Stimulated activated naive CD4-positive, alpha-beta T cell treated with Interleukin-2 at 50 U/mL for 16 hours (primary cell): ENCODE measurements at regions not wholly inside any gene's neighbourhood (a gene's known extent, or its start where the extent isn't known, plus 50 kb on each side); places are given as distances from the start of the nearest gene placed in this dataset.
"Not testable (repeated sequence)": the region's sequence is repeated elsewhere in the genome, so short reads cannot be mapped to it uniquely, and the experiment has no call there.

ENCODE experiments used
- DNase-seq: peaks from one replicate; lab custom pipeline; 2025; lab: John Stamatoyannopoulos, UW

DNA sequence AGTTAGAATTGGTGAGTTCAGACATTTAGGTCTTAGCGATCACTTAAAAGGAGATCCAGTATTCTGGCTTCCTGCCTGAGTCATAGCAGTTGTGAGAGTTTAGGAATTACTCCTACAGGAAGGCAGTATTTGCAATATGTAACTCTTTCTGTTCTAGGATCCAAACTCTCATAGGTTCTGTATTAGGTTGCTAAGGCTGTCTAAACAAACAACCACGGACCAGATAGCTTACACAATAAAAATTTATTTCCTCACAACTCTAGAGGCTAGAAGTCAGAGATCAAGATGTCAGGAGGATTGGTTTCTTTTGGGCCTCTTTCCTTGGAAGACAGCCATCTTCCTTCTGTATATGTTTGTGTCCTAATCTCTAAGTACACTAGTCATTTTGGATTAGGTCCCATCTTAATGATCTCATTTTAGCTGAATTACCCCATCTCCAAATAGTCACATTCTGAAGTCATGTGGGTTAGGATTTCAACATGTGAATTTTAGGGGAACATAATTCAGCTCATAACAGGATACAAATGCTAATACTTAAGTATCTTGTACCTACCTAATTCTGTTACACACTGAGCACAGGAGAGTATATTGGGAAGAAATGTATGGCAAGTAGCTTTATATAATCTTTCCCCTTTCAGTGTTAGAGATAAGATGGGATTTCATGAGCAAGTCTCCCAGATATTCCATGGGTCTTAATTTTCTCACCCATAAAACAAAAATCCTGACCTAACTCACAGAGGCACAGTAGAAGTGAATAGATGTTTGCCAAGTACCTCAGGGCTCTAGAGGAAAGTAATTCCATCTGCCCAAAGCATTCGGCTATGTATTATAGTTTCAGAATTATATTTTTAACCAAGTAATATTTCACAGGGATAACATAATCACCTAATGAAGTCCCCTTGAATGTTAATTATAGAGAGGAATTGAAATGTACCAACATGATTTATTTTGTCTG is 144.4 kb downstream of the PTBP2 start:
- DNase-seq: no peak

DNA sequence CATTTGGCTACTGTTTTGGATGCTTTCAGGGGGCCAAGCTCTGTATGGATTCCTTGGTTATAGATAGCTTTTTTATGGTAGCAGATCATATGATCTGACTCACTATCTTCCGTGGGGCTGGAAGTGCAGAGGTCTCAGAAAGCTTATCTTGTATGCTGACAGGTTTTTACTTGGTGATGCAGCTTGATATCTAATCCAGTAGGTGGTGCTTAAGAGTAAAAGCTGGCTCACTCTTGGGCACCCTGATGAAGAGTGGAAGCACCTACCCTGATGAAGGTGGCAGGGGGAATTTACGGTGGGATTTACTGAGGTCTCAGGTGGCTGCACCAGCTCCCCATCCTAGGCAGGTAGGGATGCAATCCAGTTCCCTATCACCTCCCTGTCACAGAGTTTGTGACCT is 151.2 kb downstream of the PTBP2 start:
- DNase-seq: no peak

- DNase-seq: no peak
Observed at GRCh38 chr1:96878640-96879039, 157.1 kb downstream of the PTBP2 start.

- DNase-seq: no peak
Observed at GRCh38 chr1:96880626-96881025, 159.0 kb downstream of the PTBP2 start.

DNA sequence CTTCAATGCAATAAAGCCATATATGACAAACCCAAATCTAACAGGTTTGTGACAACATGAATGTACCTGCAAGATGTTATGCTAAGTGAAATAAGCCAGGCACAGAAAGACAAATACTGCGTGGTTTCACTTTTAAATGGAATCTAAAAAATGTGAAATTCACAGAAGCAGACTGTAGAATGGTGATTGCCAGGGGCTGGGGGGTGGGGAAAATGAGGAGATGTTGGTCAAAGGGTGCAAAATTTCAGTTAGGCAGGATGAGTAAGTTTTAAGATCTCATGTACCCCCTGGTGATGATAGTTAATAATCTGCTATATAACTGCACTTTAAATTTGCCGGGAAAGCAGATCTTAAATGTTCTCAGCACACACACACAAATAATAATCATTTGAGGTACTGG is 160.5 kb downstream of the PTBP2 start:
- DNase-seq: no peak

GRCh38 chr1:96886474-96886873 is 164.9 kb downstream of the PTBP2 start:
- no peak for DNase-seq

- no peak for DNase-seq
Observed at GRCh38 chr1:96887501-96887900, 165.9 kb downstream of the PTBP2 start.

GRCh38 chr1:96901783-96902363 is 180.3 kb downstream of the PTBP2 start:
- no peak for DNase-seq

GRCh38 chr1:96912248-96912647 is 190.7 kb downstream of the PTBP2 start:
- no peak for DNase-seq

DNA sequence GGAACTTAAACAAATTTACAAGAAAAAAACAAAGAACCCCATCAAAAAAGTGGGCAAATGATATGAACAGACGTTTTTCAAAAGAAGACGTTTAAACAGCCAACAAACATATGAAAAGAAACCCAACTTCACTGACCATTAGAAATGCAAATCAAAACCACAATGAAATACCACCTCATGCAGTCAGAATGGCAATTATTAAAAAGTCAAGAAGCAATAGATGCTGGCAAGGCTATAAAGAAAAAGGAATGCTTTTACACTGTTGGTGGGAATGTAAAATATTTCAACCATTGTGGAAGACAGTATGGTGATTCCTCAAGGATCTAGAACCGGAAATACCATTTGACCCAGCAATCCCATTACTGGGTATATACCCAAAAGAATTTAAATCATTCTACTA is 194.1 kb downstream of the PTBP2 start:
- not testable (repeated sequence) for DNase-seq

DNA sequence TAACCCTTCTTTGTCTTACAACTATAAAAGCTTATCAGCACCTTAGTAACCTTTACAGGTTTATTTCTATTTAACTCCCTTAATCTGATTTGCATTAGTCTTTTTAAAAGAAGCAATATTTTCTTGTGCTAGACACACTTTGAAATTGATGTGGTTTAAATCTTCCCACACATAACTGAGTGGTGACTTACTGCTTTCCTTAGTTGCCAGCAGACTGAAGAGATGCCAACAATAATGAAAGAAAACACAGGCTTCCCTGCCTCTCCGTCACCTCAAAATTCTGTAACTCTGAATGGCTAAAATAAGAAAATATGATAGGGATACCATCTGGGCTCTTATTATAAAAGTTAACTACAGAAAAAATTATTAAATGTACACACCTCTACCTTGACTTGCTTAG is 196.8 kb downstream of the PTBP2 start:
- no peak for DNase-seq

DNA sequence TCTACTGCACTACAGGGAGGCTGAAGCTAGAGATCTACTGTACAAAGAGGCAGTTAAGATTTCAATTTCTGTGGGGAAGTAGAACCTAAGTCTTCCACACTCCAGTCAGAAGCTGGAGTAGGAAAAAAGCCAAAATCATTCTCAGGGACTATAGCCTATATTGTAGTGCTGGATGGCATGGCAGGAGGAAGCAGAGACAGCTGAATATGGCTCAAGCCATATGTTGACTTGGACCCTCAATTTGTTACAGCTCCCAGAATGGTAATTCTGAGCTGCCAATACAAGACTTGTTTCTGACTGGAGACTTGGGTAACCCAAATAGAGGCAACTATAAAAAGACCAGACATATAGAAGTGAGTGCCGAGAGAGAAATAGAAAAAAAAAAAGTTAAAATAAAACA is 200.6 kb downstream of the PTBP2 start:
- DNase-seq: no peak

DNA sequence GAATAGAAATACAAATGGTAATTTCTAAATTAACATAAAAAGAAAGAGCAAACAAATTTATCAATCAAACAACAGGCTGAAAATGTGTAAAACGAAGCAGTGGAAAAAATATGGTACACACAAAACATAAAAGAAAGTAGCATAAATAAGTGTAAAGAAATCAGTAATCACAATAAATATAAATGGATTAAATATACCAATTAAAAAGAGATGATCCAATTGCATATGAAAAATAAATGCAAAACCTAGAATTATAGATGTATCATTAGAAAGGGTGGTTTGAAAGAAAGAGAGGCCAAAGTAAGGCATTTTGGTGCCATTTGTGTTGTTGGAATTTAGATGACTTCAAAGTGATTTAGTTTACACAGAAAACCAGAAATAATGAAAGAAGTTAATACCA is 202.2 kb downstream of the PTBP2 start:
- DNase-seq: no peak

DNA sequence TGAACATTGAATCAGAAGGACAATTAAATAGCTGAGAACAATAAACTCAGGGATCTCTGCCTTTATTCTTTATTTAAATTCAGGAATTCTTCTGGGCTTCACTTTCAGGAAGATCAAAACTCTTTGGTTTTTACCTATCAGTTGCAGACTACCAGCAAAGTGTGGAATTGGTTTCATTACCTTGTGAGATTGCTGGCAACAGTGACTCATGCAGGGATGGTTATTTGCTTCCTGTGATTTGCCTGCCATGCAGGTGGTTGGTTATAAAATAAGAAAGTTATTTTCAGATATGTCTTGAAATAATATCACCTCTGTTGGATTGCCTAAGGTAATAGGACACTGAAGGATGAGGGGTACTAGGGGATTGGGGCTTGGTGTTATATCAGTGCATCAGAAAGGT is 204.6 kb downstream of the PTBP2 start:
- DNase-seq: no peak

DNA sequence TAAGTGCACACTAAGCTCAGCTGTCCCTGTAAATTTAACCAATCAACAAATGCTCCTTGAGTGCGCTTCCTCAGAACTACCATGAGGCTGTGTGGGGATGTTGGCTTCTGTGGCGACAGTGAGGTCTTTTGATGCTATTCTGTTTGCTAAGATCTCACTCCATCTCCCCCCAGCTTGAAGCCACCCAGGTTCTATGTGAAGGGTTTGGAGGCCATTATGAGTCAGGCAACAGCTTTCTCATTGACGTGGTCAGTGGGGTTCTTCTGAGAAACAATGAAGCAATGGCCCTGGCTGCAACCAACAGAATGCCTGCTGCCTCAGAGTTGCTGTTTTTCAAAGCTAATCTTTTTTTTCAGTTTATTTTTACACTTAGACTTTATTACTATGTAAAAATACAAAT is 205.5 kb downstream of the PTBP2 start:
- no peak for DNase-seq

GRCh38 chr1:96931136-96931535 is 209.6 kb downstream of the PTBP2 start:
- no peak for DNase-seq

- no peak for DNase-seq
Observed at GRCh38 chr1:96934282-96934681, 212.7 kb downstream of the PTBP2 start.

DNA sequence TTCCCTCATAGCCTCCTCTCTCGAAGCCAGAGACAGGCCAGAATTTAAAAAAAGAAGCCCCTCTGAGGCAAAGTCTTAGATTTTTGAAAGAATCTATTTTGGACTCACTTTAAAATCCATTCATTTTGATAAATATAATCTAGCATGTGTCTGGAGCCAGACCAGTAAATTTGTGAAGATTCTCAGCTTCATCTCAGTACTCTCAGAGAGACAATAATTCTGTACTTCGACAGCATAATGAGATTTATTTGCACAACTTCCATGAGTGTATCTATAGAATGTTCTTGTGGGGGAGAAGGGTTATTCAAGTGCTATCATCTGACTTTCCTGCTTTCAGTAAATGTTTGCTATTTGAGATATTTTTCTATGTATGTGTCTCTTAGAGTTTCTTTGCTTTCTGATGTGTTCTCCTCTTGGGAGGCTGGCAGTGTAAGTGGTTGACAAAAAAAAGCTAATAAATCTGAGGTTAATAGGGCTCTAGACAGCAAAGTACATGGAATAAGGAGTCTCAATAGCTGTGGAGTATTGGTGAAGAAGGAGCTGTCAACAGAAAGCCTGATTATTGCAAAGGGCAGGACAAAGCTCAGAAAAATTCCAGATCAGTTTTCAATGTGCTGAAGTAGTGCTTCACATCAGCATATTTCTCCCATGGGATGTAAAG is 223.0 kb downstream of the PTBP2 start:
- no peak for DNase-seq

DNA sequence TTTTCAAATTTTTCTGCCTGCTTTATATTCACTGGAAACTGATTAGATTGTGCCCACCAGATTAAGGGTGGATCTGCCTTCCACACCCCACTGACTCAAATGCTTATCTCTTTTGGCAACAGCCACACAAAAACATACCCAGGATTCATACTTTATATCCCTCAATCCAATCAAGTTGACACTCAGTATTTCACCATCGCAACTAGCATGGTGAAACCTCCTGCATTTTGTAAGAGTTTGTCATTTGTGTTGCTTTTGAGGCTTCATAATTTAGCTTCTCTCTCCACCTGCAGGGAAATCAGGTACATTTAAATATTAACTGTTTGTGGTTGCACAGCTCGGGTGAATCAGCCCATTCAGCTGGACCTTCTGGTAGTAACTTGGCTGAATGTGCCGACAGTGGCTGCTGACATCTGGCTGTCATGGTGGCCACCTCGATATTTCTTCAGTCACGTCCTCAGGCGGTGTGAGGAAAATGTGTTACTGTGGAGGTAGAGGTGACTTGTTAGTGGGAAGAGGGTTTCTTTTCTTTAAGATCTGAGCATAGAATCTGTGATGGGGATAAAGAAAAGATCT is 224.0 kb downstream of the PTBP2 start:
- DNase-seq: no peak

DNA sequence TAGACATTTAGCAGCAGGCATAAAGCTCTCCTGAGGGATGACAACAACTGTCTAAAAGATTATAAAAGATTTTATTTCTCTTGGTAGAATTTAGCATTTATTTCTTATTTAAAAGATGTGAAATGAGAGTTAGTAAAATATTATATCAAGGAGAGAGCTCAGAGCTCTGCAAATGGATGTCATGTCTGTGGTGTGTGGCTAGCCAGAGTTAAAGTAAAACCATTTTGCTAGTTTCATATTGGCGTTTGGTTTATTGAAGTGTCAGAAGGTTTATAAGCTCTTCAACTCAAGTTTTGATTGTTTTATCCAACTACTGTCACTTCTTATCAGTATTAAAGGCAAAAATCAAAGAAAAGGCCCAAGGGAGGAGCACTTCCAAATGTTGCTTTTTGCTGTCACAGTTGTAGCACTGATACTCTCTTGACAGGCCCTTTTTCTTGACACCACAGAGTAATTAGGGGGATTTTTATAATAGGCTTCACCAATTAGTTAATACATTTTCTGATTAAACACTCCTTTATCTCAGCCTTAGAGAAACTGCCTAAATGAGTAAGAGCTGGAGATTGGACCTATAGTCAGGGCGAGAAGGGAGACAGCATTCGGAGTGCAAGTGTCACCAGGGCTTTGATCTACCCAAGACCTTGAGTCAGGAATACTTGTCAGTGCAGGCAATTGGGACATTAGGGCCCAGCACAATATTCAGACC is 233.9 kb downstream of the PTBP2 start:
- DNase-seq: no peak

- DNase-seq: no peak
Observed at GRCh38 chr1:96962216-96962615, 240.6 kb downstream of the PTBP2 start.

- no peak for DNase-seq
Observed at GRCh38 chr1:96962751-96963211, 241.2 kb downstream of the PTBP2 start.
